Immature natural killer cell (primary cell): ENCODE measurements at regions not wholly inside any gene's neighbourhood (a gene's known extent, or its start where the extent isn't known, plus 50 kb on each side); places are given as distances from the start of the nearest gene placed in this dataset.

Source experiments
- DNase-seq, 3 donors: peaks; one replicate each; pipeline ENCODE4 v3.0.0; 2022; ENCODE audit warnings: mixed read lengths in 1 of 3
- H3K27ac Mint-ChIP-seq, 6 donors: one replicate each; pipeline ENCODE4 v1.8.0; 2020; ENCODE audit warnings: mixed read lengths in 6 of 6, mild to moderate bottlenecking in 5 of 6, inconsistent platforms in 4 of 6, moderate library complexity in 3 of 6
- H3K27me3 Mint-ChIP-seq, 3 donors: one replicate each; pipeline ENCODE4 v1.8.0; 2020 to 2021; ENCODE audit warnings: low read depth in 3 of 3, mild to moderate bottlenecking in 3 of 3, mixed read lengths in 3 of 3, moderate library complexity in 3 of 3, inconsistent platforms in 1 of 3
- H3K36me3 Mint-ChIP-seq, 3 donors: one replicate each; pipeline ENCODE4 v1.8.0; 2020; ENCODE audit warnings: mixed read lengths in 3 of 3, inconsistent platforms in 2 of 3, mild to moderate bottlenecking in 2 of 3
- H3K4me1 Mint-ChIP-seq, 2 donors: one replicate each; pipeline ENCODE4 v1.8.0; 2020; ENCODE audit warnings: inconsistent platforms in 2 of 2, mild to moderate bottlenecking in 2 of 2, mixed read lengths in 2 of 2, moderate library complexity in 1 of 2
- H3K4me3 Mint-ChIP-seq, 5 donors: one replicate each; pipeline ENCODE4 v1.8.0; 2020; ENCODE audit warnings: mild to moderate bottlenecking in 5 of 5, mixed read lengths in 5 of 5, inconsistent platforms in 3 of 5, moderate library complexity in 3 of 5
- H3K9me3 Mint-ChIP-seq, 6 donors: one replicate each; pipeline ENCODE4 v1.8.0; 2020; ENCODE audit warnings: mild to moderate bottlenecking in 6 of 6, mixed read lengths in 6 of 6, inconsistent platforms in 4 of 6, moderate library complexity in 3 of 6

- peaks cover 22 to 25% of the 10 kb centered on the region in 2 donors for H3K4me1 Mint-ChIP-seq
Measured at GRCh38 chr7:155208681-155209477, 88.8 kb upstream of the INSIG1 start.

GRCh38 chr7:155209478-155210319 is 88.0 kb upstream of the INSIG1 start:
- peak overlapping the region in 2 of 6 donors; percentile 46 to 47 for H3K27ac Mint-ChIP-seq

More at GRCh38 chr7:155208681-155209477, 88.8 kb upstream of the INSIG1 start:
- Mint-ChIP-seq H3K9me3 (no peaks in the 10 kb centered on the region), H3K4me3 (no peak overlapping the region), H3K27me3 (peaks cover 7 to 15% (median 12%) of the 10 kb centered on the region in 3 donors), H3K27ac (peak overlapping the region in 2 of 6 donors; percentile 34 to 35), H3K36me3 (peaks cover 0 to 3% (median 0%) of the 10 kb centered on the region in 3 donors)
- no peak for DNase-seq

GRCh38 chr7:155210356-155210755 is 87.3 kb upstream of the INSIG1 start:
- DNase-seq, result no peak
- Mint-ChIP-seq H3K27me3 (peaks cover 7 to 14% (median 12%) of the 10 kb centered on the region in 3 donors), H3K4me1 (peaks cover 16 to 19% of the 10 kb centered on the region in 2 donors), H3K9me3 (no peaks in the 10 kb centered on the region), H3K36me3 (peaks cover 0 to 3% (median 0%) of the 10 kb centered on the region in 3 donors), H3K27ac (no peak overlapping the region), H3K4me3 (no peak overlapping the region)

More at GRCh38 chr7:155209478-155210319, 88.0 kb upstream of the INSIG1 start:
- no peak overlapping the region for H3K4me3 Mint-ChIP-seq
- H3K27me3 Mint-ChIP-seq, result peaks cover 7 to 15% (median 12%) of the 10 kb centered on the region in 3 donors
- H3K4me1 Mint-ChIP-seq, result peaks cover 22 to 25% of the 10 kb centered on the region in 2 donors
- H3K36me3 Mint-ChIP-seq, result peaks cover 0 to 3% (median 0%) of the 10 kb centered on the region in 3 donors
- DNase-seq, result no peak
- no peaks in the 10 kb centered on the region for H3K9me3 Mint-ChIP-seq

- Mint-ChIP-seq H3K4me3 (no peak overlapping the region), H3K9me3 (no peaks in the 10 kb centered on the region), H3K4me1 (peaks cover 8 to 11% of the 10 kb centered on the region in 2 donors), H3K27ac (no peak overlapping the region), H3K27me3 (peaks cover under 1 to 10% (median 8%) of the 10 kb centered on the region in 3 donors), H3K36me3 (peaks cover 0 to 3% (median 0%) of the 10 kb centered on the region in 3 donors)
- DNase-seq, result no peak
Measured at GRCh38 chr7:155211173-155211572, 86.5 kb upstream of the INSIG1 start.

- peaks cover 0 to 3% (median 0%) of the 10 kb centered on the region in 3 donors for H3K36me3 Mint-ChIP-seq
- no peaks in the 10 kb centered on the region for H3K9me3 Mint-ChIP-seq
- H3K27me3 Mint-ChIP-seq, result peaks cover 0 to 7% (median 2%) of the 10 kb centered on the region in 3 donors
- DNase-seq, result no peak
- no peak overlapping the region for H3K4me3 Mint-ChIP-seq
- H3K4me1 Mint-ChIP-seq, result peaks cover 2 to 5% of the 10 kb centered on the region in 2 donors
- no peak overlapping the region for H3K27ac Mint-ChIP-seq
Measured at GRCh38 chr7:155211761-155212160, 85.9 kb upstream of the INSIG1 start.

- Mint-ChIP-seq H3K4me1 (no peaks in the 10 kb centered on the region), H3K9me3 (no peaks in the 10 kb centered on the region), H3K4me3 (no peak overlapping the region), H3K36me3 (peaks cover 0 to 3% (median 0%) of the 10 kb centered on the region in 3 donors), H3K27ac (no peak overlapping the region), H3K27me3 (peaks cover 0 to 4% (median 2%) of the 10 kb centered on the region in 3 donors)
- no peak for DNase-seq
Measured at GRCh38 chr7:155212301-155213015, 85.2 kb upstream of the INSIG1 start.

- peaks cover 0 to 3% (median 0%) of the 10 kb centered on the region in 3 donors for H3K36me3 Mint-ChIP-seq
- H3K27ac Mint-ChIP-seq, result no peak overlapping the region
- H3K4me3 Mint-ChIP-seq, result no peak overlapping the region
- no peak for DNase-seq
- no peaks in the 10 kb centered on the region for H3K4me1 Mint-ChIP-seq
- H3K27me3 Mint-ChIP-seq, result peaks cover 0 to 5% (median 4%) of the 10 kb centered on the region in 3 donors
- no peaks in the 10 kb centered on the region for H3K9me3 Mint-ChIP-seq
Measured at GRCh38 chr7:155213385-155213784, 84.3 kb upstream of the INSIG1 start.

GRCh38 chr7:155213955-155214740 is 83.5 kb upstream of the INSIG1 start:
- no peak overlapping the region for H3K27ac Mint-ChIP-seq
- no peak for DNase-seq
- peaks cover 0 to 4% (median 3%) of the 10 kb centered on the region in 3 donors for H3K27me3 Mint-ChIP-seq
- peaks cover 0 to 3% (median 0%) of the 10 kb centered on the region in 3 donors for H3K36me3 Mint-ChIP-seq
- no peaks in the 10 kb centered on the region for H3K4me1 Mint-ChIP-seq
- H3K9me3 Mint-ChIP-seq, result no peaks in the 10 kb centered on the region
- no peak overlapping the region for H3K4me3 Mint-ChIP-seq

GRCh38 chr7:155215576-155216325 is 81.9 kb upstream of the INSIG1 start:
- H3K4me1 Mint-ChIP-seq, result no peaks in the 10 kb centered on the region
- H3K27me3 Mint-ChIP-seq, result peaks cover 0 to 4% (median 3%) of the 10 kb centered on the region in 3 donors
- no peaks in the 10 kb centered on the region for H3K9me3 Mint-ChIP-seq
- peaks cover 0 to 3% (median 0%) of the 10 kb centered on the region in 3 donors for H3K36me3 Mint-ChIP-seq
- DNase-seq, result no peak
- H3K27ac Mint-ChIP-seq, result no peak overlapping the region
- no peak overlapping the region for H3K4me3 Mint-ChIP-seq

- no peak overlapping the region for H3K27ac Mint-ChIP-seq
- no peak for DNase-seq
- no peaks in the 10 kb centered on the region for H3K4me1 Mint-ChIP-seq
- peaks cover 0 to 4% (median 3%) of the 10 kb centered on the region in 3 donors for H3K27me3 Mint-ChIP-seq
- H3K36me3 Mint-ChIP-seq, result no peaks in the 10 kb centered on the region
- no peak overlapping the region for H3K4me3 Mint-ChIP-seq
- H3K9me3 Mint-ChIP-seq, result no peaks in the 10 kb centered on the region
Measured at GRCh38 chr7:155216475-155217272, 81.0 kb upstream of the INSIG1 start.

GRCh38 chr7:155217634-155218033 is 80.0 kb upstream of the INSIG1 start:
- H3K27ac Mint-ChIP-seq, result no peak overlapping the region
- H3K9me3 Mint-ChIP-seq, result no peaks in the 10 kb centered on the region
- no peaks in the 10 kb centered on the region for H3K4me1 Mint-ChIP-seq
- no peak for DNase-seq
- H3K36me3 Mint-ChIP-seq, result no peaks in the 10 kb centered on the region
- no peak overlapping the region for H3K4me3 Mint-ChIP-seq
- H3K27me3 Mint-ChIP-seq, result peaks cover 0 to 4% (median 3%) of the 10 kb centered on the region in 3 donors
